Stromal cell of bone marrow (primary cell): ENCODE measurements at regions not wholly inside any gene's neighbourhood (a gene's known extent, or its start where the extent isn't known, plus 50 kb on each side); places are given as distances from the start of the nearest gene placed in this dataset.
A peak's percentile ranks its signal among the peaks of the same experiment; 100 is the strongest.

ENCODE experiments used
- DNase-seq: peaks from one replicate; pipeline ENCODE4 v3.0.0-alpha.2; 2012; ENCODE audit warnings: low read depth

DNA sequence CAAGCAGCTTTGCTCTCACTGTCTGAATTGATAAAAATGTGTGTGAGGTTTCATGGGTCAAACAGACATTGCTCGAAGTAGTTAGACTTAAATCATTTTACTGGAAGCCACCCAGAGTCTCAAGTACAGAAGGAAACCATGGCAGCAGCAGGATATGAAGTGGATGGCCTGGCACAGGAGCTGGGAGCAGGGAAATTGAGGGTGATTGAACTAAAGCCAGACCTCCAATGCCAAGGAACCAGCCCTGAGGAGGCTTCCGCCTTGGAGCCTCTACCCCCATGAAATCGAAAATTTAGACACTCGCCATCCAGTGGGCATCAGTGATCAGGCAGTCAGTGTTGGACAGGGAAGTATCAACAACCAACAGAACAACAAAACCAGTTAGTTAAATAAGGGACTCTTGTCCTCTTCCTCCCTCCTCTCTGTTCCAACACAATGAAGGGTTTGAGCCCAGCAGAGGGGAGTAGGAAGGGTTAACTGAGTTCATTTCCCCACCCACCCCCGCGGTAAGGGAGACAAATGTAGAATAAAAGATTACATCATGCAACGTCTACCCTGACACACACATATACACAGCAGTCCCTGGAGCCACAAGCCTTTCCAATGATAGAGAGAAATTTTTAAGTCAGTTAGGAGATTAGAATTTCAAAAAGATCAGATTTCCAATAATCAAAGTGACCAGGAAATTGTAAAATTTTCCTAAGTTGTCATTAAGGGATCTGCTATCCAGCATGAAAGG is 156.3 kb downstream of the SLC16A9 start:
- DNase-seq: no peak

DNA sequence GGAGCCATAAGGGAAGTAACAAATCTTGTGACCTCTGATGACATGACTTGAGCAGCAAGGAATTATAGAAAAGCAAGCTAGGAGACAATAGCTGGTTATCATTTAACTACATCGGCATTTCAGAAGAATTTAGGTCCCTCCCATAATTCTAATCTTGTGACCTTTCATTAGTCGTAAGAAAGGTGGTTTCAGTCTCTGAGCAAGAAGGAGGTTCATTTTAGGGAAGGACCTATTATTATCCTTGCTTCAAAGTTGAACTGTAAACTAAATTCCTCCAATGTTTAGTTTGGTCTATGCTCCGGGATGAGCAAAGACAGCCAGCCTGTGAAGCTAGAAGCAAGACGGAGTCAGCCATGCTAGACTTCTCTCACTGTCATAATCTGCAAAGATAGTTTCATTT is 159.6 kb downstream of the SLC16A9 start:
- no peak for DNase-seq

DNA sequence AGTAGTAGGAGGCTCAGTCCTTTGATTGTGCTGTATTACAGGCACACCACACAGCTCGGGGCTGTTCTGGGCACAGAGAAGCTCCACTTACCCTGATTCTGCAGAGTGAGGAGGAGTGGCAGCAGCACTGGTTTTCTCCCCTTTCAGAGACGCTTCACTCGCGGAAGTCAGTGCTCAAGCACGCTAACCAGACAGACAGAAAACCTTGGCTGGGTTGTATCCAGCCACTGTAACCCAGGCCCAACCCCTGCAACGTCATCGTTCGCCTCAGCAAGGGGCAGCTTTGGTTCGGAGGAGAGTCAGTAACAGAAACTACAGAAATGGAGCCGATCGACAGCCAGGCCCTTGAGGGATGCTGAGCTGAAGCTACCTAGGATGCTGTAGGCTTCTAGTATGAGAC is 171.0 kb downstream of the SLC16A9 start:
- DNase-seq: no peak

DNA sequence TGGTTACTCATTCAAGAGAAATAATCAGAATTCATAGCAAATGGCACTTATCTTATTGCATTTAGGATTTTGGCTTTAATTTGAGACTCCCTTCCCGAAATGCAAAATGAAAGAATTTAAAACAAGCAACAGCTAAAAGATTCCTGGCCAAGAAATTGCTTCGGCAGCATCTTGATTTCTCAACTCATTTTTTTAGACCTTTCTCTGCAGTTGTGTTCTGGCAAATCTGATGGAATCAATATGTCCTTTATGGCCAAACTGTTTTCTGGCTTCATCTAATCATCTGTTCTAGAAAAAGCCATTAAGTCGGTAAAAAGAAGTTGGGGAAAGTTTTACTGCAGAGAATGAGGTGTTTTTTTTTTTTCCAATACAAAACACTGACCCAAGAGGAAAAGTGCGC is 172.1 kb downstream of the SLC16A9 start:
- no peak for DNase-seq

DNA sequence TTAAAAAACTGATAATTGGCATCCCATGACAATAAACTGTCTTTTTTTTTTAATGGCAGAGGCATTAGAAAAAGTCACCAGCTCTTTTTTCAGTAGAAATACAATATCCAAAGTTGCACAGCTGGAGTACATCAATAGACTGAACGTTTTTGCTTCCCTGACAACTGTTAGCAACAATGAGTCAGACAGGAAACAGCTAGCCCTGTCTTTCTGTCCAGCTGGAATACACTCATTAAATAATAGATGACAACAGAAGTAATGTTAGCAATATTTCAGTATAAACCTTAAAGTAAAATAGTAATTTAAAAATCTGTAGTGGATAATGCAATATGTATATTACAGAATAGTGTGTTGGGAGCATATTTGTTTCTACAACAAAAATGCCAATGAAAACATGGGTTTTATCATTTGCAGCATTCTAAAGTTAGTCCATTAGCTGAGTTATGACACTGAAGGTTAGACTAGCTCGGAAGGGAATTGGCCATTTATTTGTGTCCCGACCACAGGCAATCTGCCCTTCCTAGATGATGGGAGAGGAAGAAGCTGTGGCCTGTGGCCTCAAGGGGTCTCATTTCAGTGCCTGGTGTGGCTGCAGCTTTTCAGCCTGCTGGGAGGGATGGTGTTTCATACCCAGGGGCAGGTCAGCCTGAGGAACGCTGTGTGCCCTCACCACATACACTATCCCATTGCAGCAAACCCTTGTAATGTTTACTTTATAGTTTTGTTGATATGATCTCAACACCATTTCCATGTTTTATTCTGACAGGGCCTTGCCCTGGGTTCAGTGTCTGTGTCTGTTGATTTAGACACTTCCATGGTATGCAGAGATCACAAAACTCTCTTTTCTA is 173.3 kb downstream of the SLC16A9 start:
- DNase-seq: peak; percentile 90

DNA sequence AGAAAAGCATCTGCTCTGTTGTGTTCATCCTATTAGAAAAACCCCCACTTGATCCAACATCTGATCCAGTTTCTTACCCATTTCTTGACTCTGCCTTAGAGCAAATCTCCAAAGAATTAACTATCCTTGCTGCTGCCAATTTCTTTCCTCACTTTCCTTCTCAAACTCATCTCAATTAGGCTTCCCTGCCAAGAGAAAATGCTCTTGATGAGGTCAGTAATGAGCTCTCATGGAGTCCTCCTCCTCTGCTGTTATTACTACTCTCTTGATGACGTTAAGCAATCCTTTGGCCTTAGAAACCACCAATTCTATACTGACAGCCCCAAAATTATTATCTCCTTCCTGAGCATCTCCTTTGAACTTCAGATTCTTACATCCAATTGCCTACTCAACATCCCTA is 162.0 kb upstream of the FAM13C start:
- no peak for DNase-seq

DNA sequence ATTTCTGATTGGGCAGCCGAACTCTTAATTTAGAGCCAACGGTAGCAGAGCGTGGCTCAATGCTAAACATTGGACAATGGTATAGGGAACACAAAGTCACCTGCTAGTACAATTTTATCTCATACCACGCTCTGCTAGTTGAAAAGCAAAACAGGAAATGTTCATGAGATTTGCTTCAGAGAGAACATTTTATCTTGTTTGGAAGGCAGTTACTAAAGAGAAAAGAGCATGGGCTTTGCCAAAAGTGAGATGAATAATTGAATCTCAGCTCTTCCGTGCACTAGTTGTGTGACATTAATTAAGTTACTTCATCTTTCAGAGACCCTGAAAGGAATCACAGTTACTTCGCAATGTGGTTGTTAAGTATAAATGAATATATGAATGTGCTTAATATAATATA is 161.5 kb upstream of the FAM13C start:
- DNase-seq: no peak

DNA sequence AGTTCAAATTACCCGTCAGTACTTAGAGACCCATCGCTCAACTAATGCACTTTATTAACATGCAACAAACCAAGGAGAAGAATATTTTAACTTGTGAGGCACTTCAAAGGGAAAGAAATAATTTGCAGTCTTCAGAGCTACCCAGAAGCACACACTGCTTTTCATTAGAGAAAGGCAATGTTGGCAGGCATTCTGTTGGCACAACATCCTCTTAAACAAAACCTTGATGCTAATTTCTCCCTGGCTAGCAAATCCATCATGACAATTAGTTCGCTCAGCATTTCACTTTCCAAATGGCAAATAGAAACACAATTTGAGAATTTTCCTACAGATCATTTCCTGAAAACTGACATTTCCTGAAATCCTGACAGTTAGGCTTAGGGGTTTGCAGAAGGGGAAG is 155.6 kb upstream of the FAM13C start:
- no peak for DNase-seq

DNA sequence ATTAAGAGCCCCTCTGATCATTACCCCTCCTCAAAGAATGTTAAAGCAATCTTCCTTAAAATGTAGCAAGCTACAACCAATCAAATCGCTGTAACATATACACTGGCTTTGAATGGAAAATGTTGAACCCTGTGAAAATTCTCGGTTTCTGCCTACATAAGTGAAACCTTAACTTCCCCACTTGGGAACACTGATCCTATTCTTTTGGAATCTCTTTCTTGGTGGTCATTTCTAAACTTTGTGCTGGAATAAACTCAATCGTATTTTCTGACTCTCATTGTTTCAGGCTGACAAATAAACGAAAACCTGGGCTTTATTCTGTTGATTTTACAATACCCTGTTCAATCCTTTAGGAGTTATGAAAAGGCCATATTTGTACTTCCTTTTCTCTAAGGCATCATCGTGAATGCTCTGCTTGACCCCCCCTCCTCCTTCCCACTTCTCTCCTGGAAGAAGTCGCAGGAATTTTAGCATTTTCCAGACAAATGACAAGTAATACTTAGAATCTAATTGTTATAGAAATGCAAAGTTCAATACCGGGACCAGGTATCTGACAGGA is 155.1 kb upstream of the FAM13C start:
- no peak for DNase-seq

DNA sequence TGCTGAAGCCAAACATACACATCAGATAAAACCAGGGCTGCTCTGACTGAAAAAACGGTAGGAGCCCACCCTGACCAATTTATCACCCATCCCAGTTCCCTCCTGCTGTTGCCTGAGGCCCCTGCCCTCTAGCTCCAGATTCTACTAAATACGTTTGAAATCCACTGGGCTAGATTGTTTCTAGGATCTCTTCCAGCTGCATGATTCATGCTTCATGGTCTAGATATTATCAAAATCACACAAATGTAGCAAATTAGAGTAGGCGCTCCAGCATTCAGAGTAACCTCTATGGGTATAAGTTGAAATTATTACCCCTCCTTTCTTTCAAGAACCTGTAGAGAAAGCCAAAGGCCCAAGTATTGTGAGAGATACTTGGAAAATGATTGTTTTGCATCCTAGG is 151.2 kb upstream of the FAM13C start:
- peak; percentile 12 for DNase-seq

DNA sequence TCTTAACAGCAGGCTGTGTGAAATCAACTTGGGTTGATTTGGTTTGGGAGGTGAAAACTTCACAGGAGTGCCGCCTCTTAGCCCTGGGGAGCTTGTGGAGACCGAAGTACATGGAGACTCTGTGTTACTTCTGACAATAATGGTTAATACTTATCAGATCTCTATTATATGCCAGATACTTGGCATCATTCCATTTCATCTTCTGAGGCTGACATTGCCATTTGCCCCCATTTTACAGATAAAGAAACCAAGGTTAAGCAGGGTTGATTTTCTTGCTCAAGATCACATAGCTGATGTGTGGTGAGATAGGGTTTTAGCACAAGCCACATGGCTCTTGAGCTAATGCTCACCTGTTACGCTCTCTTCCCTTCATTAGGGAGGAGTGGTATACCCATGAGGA is 150.6 kb upstream of the FAM13C start:
- DNase-seq: no peak

DNA sequence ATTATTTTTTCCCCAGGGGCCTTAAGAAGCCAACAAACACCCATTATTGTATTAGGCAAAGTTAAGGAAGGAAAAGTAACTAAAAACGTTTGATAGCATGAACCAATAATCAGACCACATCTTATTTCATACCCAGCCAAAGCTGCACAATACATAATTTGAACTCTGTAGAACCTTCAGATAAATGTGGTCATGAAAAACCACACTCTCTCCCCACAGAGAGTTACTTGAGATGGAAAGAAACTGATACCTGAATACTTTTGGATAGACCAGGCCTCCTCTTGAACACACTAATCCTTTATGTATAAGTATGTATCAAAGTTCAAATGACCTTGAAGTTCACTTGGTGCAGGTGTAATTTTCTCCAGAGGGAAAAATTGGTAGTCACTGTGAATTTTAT is 146.6 kb upstream of the FAM13C start:
- no peak for DNase-seq

DNA sequence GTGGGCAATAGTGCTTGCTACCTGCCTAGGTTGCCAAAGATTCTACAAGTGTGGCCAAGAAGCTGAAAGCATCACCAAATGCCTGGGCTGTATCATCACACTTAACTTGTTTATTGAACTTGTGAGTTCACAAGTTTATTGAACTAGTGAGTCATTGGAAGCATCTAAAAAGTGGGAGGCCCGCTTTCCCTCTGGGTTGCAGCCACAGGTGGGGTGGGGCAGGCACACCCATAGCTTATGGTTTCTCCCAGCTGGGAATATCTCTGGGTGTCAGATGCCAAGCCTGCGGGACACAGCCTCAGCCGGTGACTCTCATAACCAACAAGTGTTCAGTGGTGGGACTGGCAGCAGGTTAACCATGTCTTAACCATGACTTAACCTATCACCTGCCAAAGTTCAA is 145.9 kb upstream of the FAM13C start:
- DNase-seq: no peak

DNA sequence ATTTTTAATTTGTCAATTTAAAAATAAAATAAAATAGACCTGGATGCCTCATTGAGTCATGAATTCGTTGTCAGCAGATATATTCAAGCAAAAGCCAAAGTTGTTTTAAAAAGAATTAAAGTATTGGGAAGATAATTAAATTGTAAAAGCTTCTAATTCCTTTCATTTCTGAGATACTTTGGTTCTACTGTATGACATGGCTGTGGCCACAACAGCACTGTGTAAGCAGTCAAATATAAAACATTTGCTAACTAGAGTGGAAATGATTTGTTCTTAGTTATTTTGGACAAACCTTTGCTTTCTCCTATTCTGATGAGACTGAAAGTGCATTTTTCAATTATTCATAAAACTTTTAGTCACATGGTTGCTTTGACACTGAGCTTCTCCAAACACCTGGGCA is 143.6 kb upstream of the FAM13C start:
- no peak for DNase-seq

DNA sequence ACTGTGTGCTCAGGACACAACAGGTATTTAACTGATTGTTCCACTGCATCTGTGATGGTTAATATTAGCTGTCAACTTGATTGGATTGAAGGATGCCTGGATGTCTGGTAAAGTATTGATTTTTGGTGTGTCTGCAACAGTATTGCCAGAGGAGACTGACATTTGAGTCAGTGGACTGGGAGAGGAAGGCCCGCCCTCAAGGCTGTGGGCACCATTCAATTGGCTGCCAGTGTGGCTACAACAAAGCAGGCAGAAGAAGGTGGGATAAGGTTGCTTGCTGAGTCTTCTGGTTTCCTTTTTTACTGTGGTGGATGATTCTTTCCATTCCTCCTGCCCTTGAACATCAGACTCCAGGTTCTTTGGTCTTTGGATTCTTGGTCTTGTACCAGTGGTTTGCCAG is 137.1 kb upstream of the FAM13C start:
- no peak for DNase-seq

DNA sequence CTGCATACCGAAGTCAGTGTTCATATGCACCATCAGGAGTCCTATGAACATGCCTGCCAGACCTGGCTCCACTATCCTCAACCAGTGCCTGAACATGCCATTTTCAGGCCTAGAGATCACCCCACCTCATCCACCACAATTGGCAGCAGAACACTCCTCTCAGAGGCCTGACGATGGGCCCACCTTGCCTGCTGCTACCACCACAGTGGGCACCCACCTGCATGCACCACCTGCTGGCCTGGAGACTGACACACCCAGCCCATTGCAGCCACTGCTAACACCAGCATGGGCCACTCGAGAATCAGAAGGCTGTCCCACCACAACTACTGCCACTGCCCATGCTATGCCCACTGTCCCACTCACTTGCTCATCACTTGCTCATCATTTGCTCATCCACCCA is 130.7 kb upstream of the FAM13C start:
- no peak for DNase-seq

DNA sequence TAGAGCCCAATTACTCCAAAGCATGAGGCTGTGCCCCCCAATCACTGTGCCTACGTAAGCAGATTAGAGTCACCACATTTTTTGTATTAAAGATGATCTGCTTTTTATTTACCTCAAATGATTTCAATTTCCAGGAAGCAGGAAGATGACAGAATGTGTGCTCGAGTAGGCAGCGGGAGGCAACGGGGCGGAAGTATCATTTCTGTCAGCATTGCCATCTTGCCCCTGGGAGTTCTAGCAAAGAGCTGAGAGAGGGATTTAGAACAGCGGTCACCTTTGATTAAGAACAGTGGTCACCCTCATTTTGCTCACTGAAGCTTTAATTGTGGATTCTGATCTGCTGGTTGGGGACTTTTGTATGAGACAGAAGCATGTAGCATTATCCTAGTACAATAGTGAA is 117.1 kb upstream of the FAM13C start:
- no peak for DNase-seq

DNA sequence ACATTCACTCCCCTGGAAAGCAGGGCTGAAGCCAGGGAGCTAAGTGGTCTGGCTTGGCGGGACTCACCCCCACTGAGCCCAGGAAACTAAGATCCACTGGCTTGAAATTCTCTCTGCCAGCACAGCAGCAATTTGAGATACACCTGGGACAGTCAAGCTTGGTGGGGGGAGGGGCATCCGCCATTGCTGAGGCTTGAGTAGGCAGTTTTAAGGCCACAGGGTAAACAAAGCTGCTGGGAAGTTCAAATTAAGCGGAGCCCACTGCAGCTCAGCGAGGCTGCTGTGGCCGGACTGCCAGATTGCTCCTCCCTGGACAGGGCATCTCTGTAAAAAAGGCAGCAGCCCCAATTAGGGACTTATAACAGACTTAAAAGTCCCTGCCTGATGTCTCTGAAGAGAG is 108.2 kb upstream of the FAM13C start:
- DNase-seq: no peak

DNA sequence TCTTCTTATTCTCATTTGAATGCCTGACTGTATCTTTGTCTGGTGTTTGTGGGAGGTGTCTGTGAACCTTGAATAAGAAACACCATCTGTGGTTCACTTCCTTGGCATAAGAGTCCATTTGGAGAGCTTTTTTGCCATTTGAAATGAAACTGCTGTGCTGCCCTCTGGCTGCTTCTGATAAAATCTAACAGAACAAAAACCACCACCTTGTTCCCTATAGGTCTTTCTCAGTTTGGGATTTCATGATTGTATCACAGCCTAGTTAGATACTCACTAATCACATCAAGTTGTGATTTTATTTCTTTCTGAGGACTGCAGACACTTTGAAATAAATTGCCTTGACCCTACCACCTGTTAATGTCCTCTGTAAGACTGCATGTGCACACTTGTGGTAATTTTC is 102.7 kb upstream of the FAM13C start:
- DNase-seq: peak; percentile 58

DNA sequence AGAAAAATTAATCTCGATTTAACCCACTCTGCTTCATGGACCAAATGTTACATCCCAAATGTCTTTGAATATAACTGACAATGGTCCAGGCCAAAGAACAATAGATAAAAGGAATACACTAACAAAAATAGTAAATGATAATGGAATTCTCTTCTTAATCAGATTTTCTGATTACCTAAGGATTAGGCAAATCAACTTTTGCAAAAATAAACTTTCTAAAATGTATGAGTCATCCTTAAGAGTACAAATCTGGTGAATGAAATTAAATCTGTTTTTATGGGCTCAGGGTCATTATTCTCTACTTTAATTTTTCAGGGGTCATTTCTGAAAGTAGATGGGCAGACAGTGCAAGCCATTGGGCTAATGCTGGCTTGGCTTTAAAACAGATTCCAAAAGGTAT is 102.1 kb upstream of the FAM13C start:
- no peak for DNase-seq

DNA sequence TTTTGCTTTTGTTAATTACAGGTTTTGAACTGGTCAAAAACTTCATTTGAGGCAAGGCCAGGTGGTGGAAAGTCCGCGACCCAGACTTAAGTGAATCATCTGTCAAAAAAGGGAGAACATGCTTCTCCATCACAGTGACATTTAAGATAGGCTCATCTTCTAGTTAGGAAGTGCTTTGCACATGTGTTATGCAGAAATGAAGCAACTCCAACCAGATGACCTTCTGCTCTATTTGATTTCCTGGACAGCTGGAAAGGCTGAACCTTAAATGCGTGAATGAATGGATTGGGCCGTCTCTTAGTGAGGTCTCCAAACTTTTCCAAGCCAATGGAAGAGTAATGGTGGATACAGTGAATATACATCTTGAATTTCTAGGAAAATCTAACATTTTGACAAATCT is 101.6 kb upstream of the FAM13C start:
- DNase-seq: no peak

DNA sequence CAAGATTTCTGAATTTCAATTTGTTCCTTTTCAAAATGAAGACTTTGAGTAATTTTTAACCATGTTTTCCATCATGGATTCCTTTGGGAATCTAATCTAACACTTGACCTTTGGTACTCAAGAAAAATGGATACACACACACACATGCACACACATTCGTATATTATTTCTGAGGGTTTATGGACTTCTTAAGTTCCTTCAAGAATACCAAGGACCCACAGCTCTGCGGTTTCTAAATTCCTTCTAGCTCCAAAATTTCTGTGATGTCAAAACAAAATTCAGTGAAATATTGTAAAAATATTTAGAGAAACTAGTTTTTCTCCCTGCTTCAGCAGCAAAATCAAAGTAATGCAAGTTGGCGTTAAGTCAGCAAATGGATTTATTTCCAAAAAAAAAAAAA is 98.3 kb upstream of the FAM13C start:
- peak; percentile 47 for DNase-seq

DNA sequence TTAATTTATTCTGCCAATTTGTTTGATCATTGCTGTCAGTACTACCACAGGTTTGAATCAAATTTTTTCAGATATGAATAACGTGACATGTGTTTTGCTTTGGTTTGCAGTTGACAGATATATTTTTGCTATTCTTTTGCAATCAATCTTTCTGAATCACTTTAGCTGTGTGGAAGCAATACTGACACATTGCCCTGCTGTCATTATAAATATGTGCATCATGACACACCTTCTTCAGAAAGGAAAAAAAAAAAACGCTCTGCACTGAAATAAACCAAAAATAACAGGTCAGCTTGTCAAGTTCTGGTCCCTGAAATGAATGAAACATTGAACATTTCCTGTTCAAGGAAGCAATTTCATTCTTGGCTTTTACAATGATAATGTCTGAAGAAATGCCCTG is 93.8 kb upstream of the FAM13C start:
- DNase-seq: no peak
